ENCODE measurements at regions not wholly inside any gene's neighbourhood (a gene's known extent, or its start where the extent isn't known, plus 50 kb on each side); places are given as distances from the start of the nearest gene placed in this dataset.

GRCh38 chr14:82667006-82667405 is 1133.4 kb upstream of the SEL1L start:
- TF ChIP-seq POLR2A (IDR thresholded peaks at IDR 0.05) (no peak), CTCF (IDR thresholded peaks at IDR 0.05) (no peak)

Measured in vagina (tissue), 2 donors.